ENCODE measurements at regions not wholly inside any gene's neighbourhood (a gene's known extent, or its start where the extent isn't known, plus 50 kb on each side); places are given as distances from the start of the nearest gene placed in this dataset.

DNA sequence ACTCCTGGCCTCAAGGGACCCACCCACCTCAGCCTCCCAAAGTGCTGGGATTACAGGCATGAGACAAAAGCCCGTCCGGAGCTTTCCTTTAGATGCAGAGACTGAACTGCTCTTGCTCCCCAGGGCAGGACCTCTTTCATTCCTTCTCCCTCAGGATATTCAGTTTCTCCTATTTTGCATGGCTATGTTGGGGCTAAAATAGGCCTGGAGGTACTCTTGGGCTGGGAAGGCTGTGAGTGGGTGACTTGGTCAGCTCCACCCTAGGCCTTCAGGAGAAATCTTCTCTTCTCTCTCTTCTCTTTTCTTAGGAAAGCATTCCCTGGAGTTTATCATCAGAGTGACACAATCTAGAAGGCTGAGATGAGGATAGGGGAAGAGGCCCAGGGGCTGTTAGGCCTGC is 126.4 kb downstream of the LRRC70 start:
- H3K4me3 Mint-ChIP-seq, result no peak overlapping the region
- H3K9me3 ChIP-seq (ENCODE audit: control insufficient read depth in 1 of 2, low read length in 2 of 2), result no peaks in the 10 kb centered on the region
- H3K27me3 ChIP-seq (ENCODE audit: insufficient read depth, low read length), result no peaks in the 10 kb centered on the region
- no peak overlapping the region for H3K27ac ChIP-seq (ENCODE audit: low read depth, low read length)
- H3K4me1 ChIP-seq (ENCODE audit: insufficient read depth, low read length), result no peaks in the 10 kb centered on the region
- no peak overlapping the region for H3K27ac Mint-ChIP-seq
- intact Hi-C loops (cut with micrococcal nuclease), result no loop called here
- ChIA-PET CTCF (ENCODE audit: partially characterized antibody) (no interaction called here), POLR2A (ENCODE audit: partially characterized antibody) (no interaction called here)
- no peaks in the 10 kb centered on the region for H3K36me3 Mint-ChIP-seq
- no peaks in the 10 kb centered on the region for H3K36me3 ChIP-seq (ENCODE audit: insufficient read depth, low read length)
- peaks cover 4 to 6% of the 10 kb centered on the region in 2 donors for H3K27me3 Mint-ChIP-seq
- H3K4me3 ChIP-seq (ENCODE audit: low read length in 2 of 2), result no peak overlapping the region
- no peaks in the 10 kb centered on the region for H3K4me1 Mint-ChIP-seq
- no peak for DNase-seq
- peaks cover 0 to 13% (median 5%) of the 10 kb centered on the region in 8 donors for H3K9me3 Mint-ChIP-seq

- H3K27ac Mint-ChIP-seq, result no peak overlapping the region
- DNase-seq, result no peak
- no peaks in the 10 kb centered on the region for H3K4me1 ChIP-seq (ENCODE audit: insufficient read depth, low read length)
- peaks cover 5 to 6% of the 10 kb centered on the region in 2 donors for H3K27me3 Mint-ChIP-seq
- intact Hi-C loops (cut with micrococcal nuclease), result no loop called here
- no peak overlapping the region for H3K27ac ChIP-seq (ENCODE audit: low read depth, low read length)
- H3K9me3 ChIP-seq (ENCODE audit: control insufficient read depth in 1 of 2, low read length in 2 of 2), result no peaks in the 10 kb centered on the region
- H3K4me3 ChIP-seq (ENCODE audit: low read length in 2 of 2), result no peak overlapping the region
- no peak overlapping the region for H3K4me3 Mint-ChIP-seq
- no peaks in the 10 kb centered on the region for H3K27me3 ChIP-seq (ENCODE audit: insufficient read depth, low read length)
- ChIA-PET CTCF (ENCODE audit: partially characterized antibody) (no interaction called here), POLR2A (ENCODE audit: partially characterized antibody) (no interaction called here)
- no peaks in the 10 kb centered on the region for H3K36me3 ChIP-seq (ENCODE audit: insufficient read depth, low read length)
- H3K36me3 Mint-ChIP-seq, result no peaks in the 10 kb centered on the region
- H3K9me3 Mint-ChIP-seq, result peaks cover 0 to 2% (median 0%) of the 10 kb centered on the region in 8 donors
- H3K4me1 Mint-ChIP-seq, result no peaks in the 10 kb centered on the region
Observed at GRCh38 chr5:62702126-62702525, 123.5 kb downstream of the LRRC70 start.

DNA sequence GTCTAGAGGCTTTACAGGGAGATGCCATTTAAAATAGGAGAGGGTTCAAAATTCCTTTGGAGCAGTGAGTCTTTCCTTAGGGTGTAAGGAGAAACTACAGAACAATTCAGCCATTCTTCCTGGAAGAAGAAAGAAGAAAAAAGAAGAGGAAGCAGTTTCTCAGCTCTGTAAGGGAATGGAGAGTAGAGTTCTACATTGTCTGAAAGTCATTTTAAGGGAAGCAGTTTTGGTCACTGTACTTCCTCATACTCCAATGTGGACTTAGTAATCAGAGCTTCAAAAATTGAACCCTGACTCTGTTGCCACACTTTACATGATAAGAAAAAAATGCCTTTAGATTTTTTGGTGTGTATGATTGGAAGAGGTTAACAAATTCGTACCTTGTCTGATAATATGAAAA is 122.4 kb downstream of the LRRC70 start:
- H3K36me3 ChIP-seq (ENCODE audit: insufficient read depth, low read length), result no peaks in the 10 kb centered on the region
- Mint-ChIP-seq H3K36me3 (no peaks in the 10 kb centered on the region), H3K4me1 (no peaks in the 10 kb centered on the region), H3K9me3 (peaks cover 0 to 2% (median 0%) of the 10 kb centered on the region in 8 donors), H3K27me3 (peaks cover 5 to 6% of the 10 kb centered on the region in 2 donors), H3K27ac (no peak overlapping the region), H3K4me3 (no peak overlapping the region)
- no peaks in the 10 kb centered on the region for H3K27me3 ChIP-seq (ENCODE audit: insufficient read depth, low read length)
- no peaks in the 10 kb centered on the region for H3K4me1 ChIP-seq (ENCODE audit: insufficient read depth, low read length)
- no peak overlapping the region for H3K4me3 ChIP-seq (ENCODE audit: low read length in 2 of 2)
- DNase-seq, result no peak
- no peak overlapping the region for H3K27ac ChIP-seq (ENCODE audit: low read depth, low read length)
- CTCF ChIA-PET (ENCODE audit: partially characterized antibody), result interaction anchor here (0.7 kb wide), 1 partner anchor 146 kb away, joined by 4 read pairs; no protein-coding TSS in a partner anchor
- no peaks in the 10 kb centered on the region for H3K9me3 ChIP-seq (ENCODE audit: control insufficient read depth in 1 of 2, low read length in 2 of 2)
- intact Hi-C loops (cut with micrococcal nuclease), result no loop called here
- POLR2A ChIA-PET (ENCODE audit: partially characterized antibody), result interaction anchor here (0.6 kb wide), 1 partner anchor 87 kb away, joined by 3 read pairs; no protein-coding TSS in a partner anchor

GRCh38 chr5:62698756-62699155 is 120.1 kb downstream of the LRRC70 start:
- POLR2A ChIA-PET (ENCODE audit: partially characterized antibody), result no interaction called here
- no peak overlapping the region for H3K27ac Mint-ChIP-seq
- no peak overlapping the region for H3K4me3 Mint-ChIP-seq

DNA sequence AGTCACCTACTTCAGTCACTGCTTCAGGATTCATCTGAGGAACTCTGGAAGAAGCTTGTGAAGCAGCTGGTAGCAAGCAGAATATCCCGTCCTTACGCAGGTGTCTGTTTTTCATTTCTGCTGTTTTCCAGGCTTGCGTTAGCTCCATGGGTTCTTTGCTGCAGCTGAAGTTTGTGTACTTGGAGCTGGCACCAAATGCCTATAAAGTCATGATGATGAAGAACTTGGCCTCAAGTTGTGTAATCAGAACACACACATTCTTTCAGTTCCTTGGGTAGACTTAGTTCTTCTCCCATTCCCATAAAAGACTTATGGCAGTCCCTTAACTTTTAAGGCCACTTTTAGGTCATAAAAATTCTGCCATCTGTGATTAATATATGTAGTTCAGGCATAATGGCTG is 116.7 kb downstream of the LRRC70 start:
- no peaks in the 10 kb centered on the region for H3K36me3 Mint-ChIP-seq
- intact Hi-C loops (cut with micrococcal nuclease), result no loop called here
- Histone ChIP-seq H3K27ac (ENCODE audit: low read depth, low read length) (no peak overlapping the region), H3K9me3 (ENCODE audit: control insufficient read depth in 1 of 2, low read length in 2 of 2) (no peaks in the 10 kb centered on the region), H3K4me1 (ENCODE audit: insufficient read depth, low read length) (peaks cover 3% of the 10 kb centered on the region), H3K36me3 (ENCODE audit: insufficient read depth, low read length) (no peaks in the 10 kb centered on the region), H3K4me3 (ENCODE audit: low read length in 2 of 2) (no peak overlapping the region), H3K27me3 (ENCODE audit: insufficient read depth, low read length) (no peaks in the 10 kb centered on the region)
- peaks cover 0 to 2% of the 10 kb centered on the region in 2 donors for H3K27me3 Mint-ChIP-seq
- H3K9me3 Mint-ChIP-seq, result peaks cover 0 to 5% (median 0%) of the 10 kb centered on the region in 8 donors
- peaks cover 0 to 2% (median 1%) of the 10 kb centered on the region in 4 donors for H3K4me1 Mint-ChIP-seq
- ChIA-PET POLR2A (ENCODE audit: partially characterized antibody) (no interaction called here), CTCF (ENCODE audit: partially characterized antibody) (no interaction called here)
- no peak overlapping the region for H3K27ac Mint-ChIP-seq
- no peak for DNase-seq
- H3K4me3 Mint-ChIP-seq, result no peak overlapping the region

More at GRCh38 chr5:62698756-62699155, 120.1 kb downstream of the LRRC70 start:
- Mint-ChIP-seq H3K9me3 (peaks cover 0 to 4% (median 0%) of the 10 kb centered on the region in 8 donors), H3K27me3 (peaks cover 5 to 6% of the 10 kb centered on the region in 2 donors), H3K36me3 (no peaks in the 10 kb centered on the region), H3K4me1 (no peaks in the 10 kb centered on the region)
- CTCF ChIA-PET (ENCODE audit: partially characterized antibody), result no interaction called here
- H3K4me3 ChIP-seq (ENCODE audit: low read length in 2 of 2), result no peak overlapping the region
- H3K27ac ChIP-seq (ENCODE audit: low read depth, low read length), result no peak overlapping the region
- DNase-seq, result no peak
- H3K36me3 ChIP-seq (ENCODE audit: insufficient read depth, low read length), result no peaks in the 10 kb centered on the region
- H3K27me3 ChIP-seq (ENCODE audit: insufficient read depth, low read length), result no peaks in the 10 kb centered on the region
- no peaks in the 10 kb centered on the region for H3K4me1 ChIP-seq (ENCODE audit: insufficient read depth, low read length)
- intact Hi-C loops (cut with micrococcal nuclease), result no loop called here
- no peaks in the 10 kb centered on the region for H3K9me3 ChIP-seq (ENCODE audit: control insufficient read depth in 1 of 2, low read length in 2 of 2)

GRCh38 chr5:62692946-62693713 is 114.5 kb downstream of the LRRC70 start:
- Mint-ChIP-seq H3K4me3 (no peak overlapping the region), H3K36me3 (no peaks in the 10 kb centered on the region), H3K27ac (no peak overlapping the region), H3K4me1 (peaks cover 2 to 11% (median 7%) of the 10 kb centered on the region in 4 donors), H3K27me3 (peaks cover 1 to 2% of the 10 kb centered on the region in 2 donors), H3K9me3 (peaks cover 0 to 7% (median 0%) of the 10 kb centered on the region in 8 donors)
- H3K27me3 ChIP-seq (ENCODE audit: insufficient read depth, low read length), result no peaks in the 10 kb centered on the region
- intact Hi-C loops (cut with micrococcal nuclease), result no loop called here
- DNase-seq, result no peak
- CTCF ChIA-PET (ENCODE audit: partially characterized antibody), result no interaction called here
- H3K36me3 ChIP-seq (ENCODE audit: insufficient read depth, low read length), result no peaks in the 10 kb centered on the region
- H3K9me3 ChIP-seq (ENCODE audit: control insufficient read depth in 1 of 2, low read length in 2 of 2), result no peaks in the 10 kb centered on the region
- no peak overlapping the region for H3K4me3 ChIP-seq (ENCODE audit: low read length in 2 of 2)
- H3K4me1 ChIP-seq (ENCODE audit: insufficient read depth, low read length), result peaks cover 10% of the 10 kb centered on the region
- no peak overlapping the region for H3K27ac ChIP-seq (ENCODE audit: low read depth, low read length)
- POLR2A ChIA-PET (ENCODE audit: partially characterized antibody), result no interaction called here

- DNase-seq, result no peak
- H3K4me1 ChIP-seq (ENCODE audit: insufficient read depth, low read length), result peaks cover 10% of the 10 kb centered on the region
- H3K4me3 ChIP-seq (ENCODE audit: low read length in 2 of 2), result no peak overlapping the region
- CTCF ChIA-PET (ENCODE audit: partially characterized antibody), result no interaction called here
- peaks cover 0 to 7% (median 0%) of the 10 kb centered on the region in 8 donors for H3K9me3 Mint-ChIP-seq
- H3K36me3 Mint-ChIP-seq, result no peaks in the 10 kb centered on the region
- no peak overlapping the region for H3K4me3 Mint-ChIP-seq
- no peaks in the 10 kb centered on the region for H3K9me3 ChIP-seq (ENCODE audit: control insufficient read depth in 1 of 2, low read length in 2 of 2)
- H3K4me1 Mint-ChIP-seq, result peaks cover 2 to 11% (median 7%) of the 10 kb centered on the region in 4 donors
- H3K27ac Mint-ChIP-seq, result no peak overlapping the region
- POLR2A ChIA-PET (ENCODE audit: partially characterized antibody), result no interaction called here
- intact Hi-C loops (cut with micrococcal nuclease), result no loop called here
- H3K27me3 ChIP-seq (ENCODE audit: insufficient read depth, low read length), result no peaks in the 10 kb centered on the region
- H3K36me3 ChIP-seq (ENCODE audit: insufficient read depth, low read length), result no peaks in the 10 kb centered on the region
- H3K27ac ChIP-seq (ENCODE audit: low read depth, low read length), result no peak overlapping the region
- H3K27me3 Mint-ChIP-seq, result peaks cover 0 to 1% of the 10 kb centered on the region in 2 donors
Observed at GRCh38 chr5:62691946-62692345, 113.3 kb downstream of the LRRC70 start.

Data from CD4-positive, alpha-beta memory T cell (primary cell).